Gastrocnemius medialis (tissue), 4 donors: ENCODE measurements at regions not wholly inside any gene's neighbourhood (a gene's known extent, or its start where the extent isn't known, plus 50 kb on each side); places are given as distances from the start of the nearest gene placed in this dataset.

Experiments
- CTCF ChIP-seq, 5 experiments: fragments of 450-650 bp in 3 of 5; fragments of 200-600 bp in 2 of 5; sonication (generic) in 2 of 5; IDR thresholded peaks in 4 of 5; conservative IDR thresholded peaks in 1 of 5; 1 replicate in 4 of 5; 2 replicates in 1 of 5; pipeline ENCODE4 v1.5.1; 2016 to 2019; ENCODE audit warnings: antibody characterized with exemption in 5 of 5, mild to moderate bottlenecking in 3 of 5, moderate library complexity in 3 of 5
- POLR2A ChIP-seq, 2 donors: fragments of 450-650 bp; IDR thresholded peaks; one replicate each; pipeline ENCODE4 v1.6.1; 2017; ENCODE audit warnings: antibody characterized with exemption in 2 of 2, mild to moderate bottlenecking in 2 of 2, moderate library complexity in 2 of 2

- no peak for TF ChIP-seq CTCF (IDR thresholded peaks at IDR 0.05 in 4 of 5, conservative IDR thresholded peaks at IDR 0.05 in 1 of 5)
- no peak for TF ChIP-seq POLR2A (IDR thresholded peaks at IDR 0.05)
These were observed 164.8 kb downstream of the ATP23 start for GRCh38 chr12:58106195-58106594.
